ENCODE measurements at regions not wholly inside any gene's neighbourhood (a gene's known extent, or its start where the extent isn't known, plus 50 kb on each side); places are given as distances from the start of the nearest gene placed in this dataset.
A peak's percentile ranks its signal among the peaks of the same experiment; 100 is the strongest.
"Not testable (repeated sequence)": the region's sequence is repeated elsewhere in the genome, so short reads cannot be mapped to it uniquely, and the experiment has no call there.

- no peak overlapping the region for H3K4me3 ChIP-seq (ENCODE audit: low read length)
- no peaks in the 10 kb centered on the region for H3K27me3 ChIP-seq (ENCODE audit: control insufficient read depth, low read length)
- H4K20me1 ChIP-seq (ENCODE audit: control insufficient read depth, insufficient read depth, low read depth, low read length), result no peaks in the 10 kb centered on the region
- TF ChIP-seq EZH2phosphoT487 (IDR thresholded peaks at IDR 0.05; ENCODE audit: borderline replicate concordance, low read length) (no peak), CTCF (IDR thresholded peaks at IDR 0.05; ENCODE audit: low read depth, low read length, poor library complexity, severe bottlenecking) (no peak)
- no peaks in the 10 kb centered on the region for H3K36me3 ChIP-seq (ENCODE audit: control insufficient read depth, low read length)
- H3K79me2 ChIP-seq (ENCODE audit: control insufficient read depth, low read length), result no peaks in the 10 kb centered on the region
- H3K9me2 ChIP-seq (replicated peaks; ENCODE audit: control insufficient read depth, low read length), result no peaks in the 10 kb centered on the region
- H3F3A ChIP-seq (ENCODE audit: control insufficient read depth, insufficient read depth), result no peaks in the 10 kb centered on the region
- H3K4me1 ChIP-seq (ENCODE audit: control insufficient read depth, low read length), result no peaks in the 10 kb centered on the region
- peaks cover 4% of the 10 kb centered on the region; the same call in 1 of the 2 replicates for H3K9me3 ChIP-seq (ENCODE audit: control insufficient read depth, insufficient read depth, low read length)
- H3K4me2 ChIP-seq (ENCODE audit: low read length), result no peak overlapping the region
- no peak overlapping the region for H3K27ac ChIP-seq (ENCODE audit: low read depth, low read length)
Measured at GRCh38 chr5:12080761-12081160, 176.5 kb upstream of the CTNND2 start.

GRCh38 chr5:12078286-12078685 lies 174.0 kb upstream of the CTNND2 start:
- not testable (repeated sequence) for H3K9me3 ChIP-seq (ENCODE audit: control insufficient read depth, insufficient read depth, low read length); H3K4me1 ChIP-seq (ENCODE audit: control insufficient read depth, low read length); H3K79me2 ChIP-seq (ENCODE audit: control insufficient read depth, low read length); H3K27ac ChIP-seq (ENCODE audit: low read depth, low read length); H3K4me2 ChIP-seq (ENCODE audit: low read length); H3K27me3 ChIP-seq (ENCODE audit: control insufficient read depth, low read length); H3K9me2 ChIP-seq (replicated peaks; ENCODE audit: control insufficient read depth, low read length); H3K36me3 ChIP-seq (ENCODE audit: control insufficient read depth, low read length); H3K4me3 ChIP-seq (ENCODE audit: low read length); H3F3A ChIP-seq (ENCODE audit: control insufficient read depth, insufficient read depth); H4K20me1 ChIP-seq (ENCODE audit: control insufficient read depth, insufficient read depth, low read depth, low read length)
- peak; percentile 14 for TF ChIP-seq CTCF (IDR thresholded peaks at IDR 0.05; ENCODE audit: low read depth, low read length, poor library complexity, severe bottlenecking)

GRCh38 chr5:12073426-12073825 lies 169.2 kb upstream of the CTNND2 start:
- Histone ChIP-seq H3K79me2 (ENCODE audit: control insufficient read depth, low read length) (no peaks in the 10 kb centered on the region), H3K4me3 (ENCODE audit: low read length) (no peak overlapping the region), H3K27ac (ENCODE audit: low read depth, low read length) (no peak overlapping the region), H3K9me3 (ENCODE audit: control insufficient read depth, insufficient read depth, low read length) (no peaks in the 10 kb centered on the region), H3F3A (ENCODE audit: control insufficient read depth, insufficient read depth) (no peaks in the 10 kb centered on the region), H3K4me1 (ENCODE audit: control insufficient read depth, low read length) (no peaks in the 10 kb centered on the region), H4K20me1 (ENCODE audit: control insufficient read depth, insufficient read depth, low read depth, low read length) (no peaks in the 10 kb centered on the region), H3K36me3 (ENCODE audit: control insufficient read depth, low read length) (no peaks in the 10 kb centered on the region), H3K27me3 (ENCODE audit: control insufficient read depth, low read length) (no peaks in the 10 kb centered on the region), H3K9me2 (replicated peaks; ENCODE audit: control insufficient read depth, low read length) (no peaks in the 10 kb centered on the region), H3K4me2 (ENCODE audit: low read length) (no peak overlapping the region)
- TF ChIP-seq EZH2phosphoT487 (IDR thresholded peaks at IDR 0.05; ENCODE audit: borderline replicate concordance, low read length) (no peak), CTCF (IDR thresholded peaks at IDR 0.05; ENCODE audit: low read depth, low read length, poor library complexity, severe bottlenecking) (no peak)

GRCh38 chr5:12072441-12072840 lies 168.2 kb upstream of the CTNND2 start:
- Histone ChIP-seq H3K4me2 (ENCODE audit: low read length) (no peak overlapping the region), H3K27me3 (ENCODE audit: control insufficient read depth, low read length) (no peaks in the 10 kb centered on the region), H3K9me3 (ENCODE audit: control insufficient read depth, insufficient read depth, low read length) (no peaks in the 10 kb centered on the region), H3K4me3 (ENCODE audit: low read length) (no peak overlapping the region), H3K79me2 (ENCODE audit: control insufficient read depth, low read length) (no peaks in the 10 kb centered on the region), H3K36me3 (ENCODE audit: control insufficient read depth, low read length) (no peaks in the 10 kb centered on the region), H3K9me2 (replicated peaks; ENCODE audit: control insufficient read depth, low read length) (no peaks in the 10 kb centered on the region), H3K4me1 (ENCODE audit: control insufficient read depth, low read length) (no peaks in the 10 kb centered on the region), H3K27ac (ENCODE audit: low read depth, low read length) (no peak overlapping the region), H3F3A (ENCODE audit: control insufficient read depth, insufficient read depth) (no peaks in the 10 kb centered on the region), H4K20me1 (ENCODE audit: control insufficient read depth, insufficient read depth, low read depth, low read length) (no peaks in the 10 kb centered on the region)
- TF ChIP-seq CTCF (IDR thresholded peaks at IDR 0.05; ENCODE audit: low read depth, low read length, poor library complexity, severe bottlenecking) (no peak), EZH2phosphoT487 (IDR thresholded peaks at IDR 0.05; ENCODE audit: borderline replicate concordance, low read length) (no peak)

Data from DOHH2 (cell line).